HEK293 (cell line): ENCODE measurements at regions not wholly inside any gene's neighbourhood (a gene's known extent, or its start where the extent isn't known, plus 50 kb on each side); places are given as distances from the start of the nearest gene placed in this dataset.
A peak's percentile ranks its signal among the peaks of the same experiment; 100 is the strongest.

ENCODE experiments used
- CTCF ChIA-PET: fragments of 350-600 bp; formaldehyde crosslinking; extraction: SDS; loops from one replicate; lab custom pipeline; 2021; ENCODE audit warnings: antibody characterized with exemption; lab: Yijun Ruan, JAX
- POLR2A ChIA-PET: fragments of 300-600 bp; formaldehyde crosslinking; extraction: SDS; loops from one replicate; lab custom pipeline; 2020; ENCODE audit warnings: antibody characterized with exemption, inconsistent platforms; lab: Yijun Ruan, JAX
- H3K27ac ChIP-seq: fragments of 200-500 bp; sonication (Bioruptor generic); 2 replicates; pipeline ENCODE4 v1.5.1; 2014; ENCODE audit warnings: low read depth, low read length, control low read depth, inconsistent platforms; ENCODE audit errors: extremely low read depth
- H3K36me3 ChIP-seq, 2 experiments: fragments of 200-500 bp in 1 of 2; sonication (Bioruptor generic) in 1 of 2; 1 replicate in 1 of 2; 2 replicates in 1 of 2; pipeline ENCODE4 v1.5.1; 2014 to 2017; ENCODE audit warnings: inconsistent platforms in 2 of 2, low read length in 2 of 2; ENCODE audit not compliant: control insufficient read depth in 2 of 2, insufficient read depth in 1 of 2
- H3K4me1 ChIP-seq: fragments of 200-500 bp; sonication (Bioruptor generic); 2 replicates; pipeline ENCODE4 v1.5.1; 2014; ENCODE audit warnings: mild to moderate bottlenecking, low read length, inconsistent platforms; ENCODE audit not compliant: control insufficient read depth, insufficient read depth
- H3K4me3 ChIP-seq: 2 replicates; pipeline ENCODE4 v1.5.1; 2011; ENCODE audit warnings: low read depth, mild to moderate bottlenecking, control low read depth, low read length, moderate library complexity
- H3K9me3 ChIP-seq: fragments of 200-500 bp; sonication (Bioruptor generic); 2 replicates; pipeline ENCODE4 v1.5.1; 2014; ENCODE audit warnings: low read depth, low read length, inconsistent platforms; ENCODE audit not compliant: control insufficient read depth, insufficient read depth
- BCL6B ChIP-seq: fragments of 450-650 bp; formaldehyde crosslinking; IDR thresholded peaks from 2 replicates; pipeline ENCODE4 v1.5.1; 2017; ENCODE audit warnings: missing biosample characterization, missing genetic modification characterization
- CTCF ChIP-seq: fragments of 450-650 bp; formaldehyde crosslinking; IDR thresholded peaks from 2 replicates; pipeline ENCODE4 v1.5.1; 2016; ENCODE audit warnings: missing biosample characterization, missing genetic modification characterization
- GLIS1 ChIP-seq: fragments of 450-650 bp; formaldehyde crosslinking; IDR thresholded peaks from 2 replicates; pipeline ENCODE4 v1.5.1; 2016; ENCODE audit warnings: missing biosample characterization, missing genetic modification characterization
- HOXD13 ChIP-seq: sonication (generic); formaldehyde crosslinking; IDR thresholded peaks from 2 replicates; pipeline ENCODE4 v1.8.0; 2022; ENCODE audit warnings: missing genetic modification reagents, borderline replicate concordance
- MZF1 ChIP-seq: fragments of 450-650 bp; formaldehyde crosslinking; IDR thresholded peaks from 2 replicates; pipeline ENCODE4 v1.5.1; 2017; ENCODE audit warnings: missing biosample characterization, missing genetic modification characterization, borderline replicate concordance
- PRDM1 ChIP-seq: fragments of 450-650 bp; formaldehyde crosslinking; IDR thresholded peaks from 2 replicates; pipeline ENCODE4; 2016; ENCODE audit warnings: missing biosample characterization, missing genetic modification characterization
- REPIN1 ChIP-seq: fragments of 450-650 bp; formaldehyde crosslinking; IDR thresholded peaks from 2 replicates; pipeline ENCODE4 v1.5.1; 2017; ENCODE audit warnings: missing biosample characterization, missing genetic modification characterization, low read depth
- ZFP37 ChIP-seq: fragments of 450-650 bp; formaldehyde crosslinking; IDR thresholded peaks from 2 replicates; pipeline ENCODE4 v1.5.1; 2016; ENCODE audit warnings: missing biosample characterization, missing genetic modification characterization
- ZNF148 ChIP-seq: fragments of 450-650 bp; formaldehyde crosslinking; IDR thresholded peaks from 2 replicates; pipeline ENCODE4 v1.5.0; 2017; ENCODE audit warnings: missing biosample characterization, missing genetic modification characterization, borderline replicate concordance
- ZNF221 ChIP-seq: fragments of 450-650 bp; formaldehyde crosslinking; IDR thresholded peaks from 2 replicates; pipeline ENCODE4 v1.5.1; 2017; ENCODE audit warnings: missing biosample characterization, missing genetic modification characterization, borderline replicate concordance
- ZNF239 ChIP-seq: fragments of 450-650 bp; formaldehyde crosslinking; IDR thresholded peaks from 2 replicates; pipeline ENCODE4 v1.5.1; 2016; ENCODE audit warnings: missing biosample characterization, missing genetic modification characterization
- ZNF394 ChIP-seq: fragments of 450-650 bp; formaldehyde crosslinking; IDR thresholded peaks from 2 replicates; pipeline ENCODE4 v1.5.1; 2016; ENCODE audit warnings: missing biosample characterization, missing genetic modification characterization, mild to moderate bottlenecking, moderate library complexity, borderline replicate concordance
- ZNF518A ChIP-seq: fragments of 450-650 bp; formaldehyde crosslinking; conservative IDR thresholded peaks from 2 replicates; pipeline ENCODE4 v1.5.1; 2016; ENCODE audit warnings: low read depth, missing biosample characterization, missing genetic modification characterization
- ZNF600 ChIP-seq: fragments of 450-650 bp; formaldehyde crosslinking; IDR thresholded peaks from 2 replicates; pipeline ENCODE4 v1.5.1; 2016; ENCODE audit warnings: missing biosample characterization, missing genetic modification characterization
- ZNF701 ChIP-seq: fragments of 450-650 bp; formaldehyde crosslinking; IDR thresholded peaks from 2 replicates; pipeline ENCODE4 v1.5.1; 2016; ENCODE audit warnings: missing biosample characterization, missing genetic modification characterization
- ZNF747 ChIP-seq: fragments of 450-650 bp; formaldehyde crosslinking; IDR thresholded peaks from 2 replicates; pipeline ENCODE4 v1.5.1; 2016; ENCODE audit warnings: missing biosample characterization, missing genetic modification characterization
- ZSCAN4 ChIP-seq: fragments of 450-650 bp; formaldehyde crosslinking; IDR thresholded peaks from 2 replicates; pipeline ENCODE4 v1.5.1; 2017; ENCODE audit warnings: missing biosample characterization, missing genetic modification characterization
- ZSCAN5A ChIP-seq: fragments of 450-650 bp; formaldehyde crosslinking; IDR thresholded peaks from 2 replicates; pipeline ENCODE4 v1.5.1; 2016; ENCODE audit warnings: missing biosample characterization, missing genetic modification characterization

- H3K36me3 ChIP-seq = no peaks in the 10 kb centered on the region
- CTCF ChIA-PET = interaction anchor here (0.7 kb wide), 1 partner anchor 375 kb away, joined by 3 read pairs; no protein-coding TSS in a partner anchor
- H3K4me3 ChIP-seq = no peak overlapping the region
- TF ChIP-seq ZFP37 (tag by site-specific recombination) (no peak), ZNF239 (tag by site-specific recombination) (peak; percentile 79; the same call in 1 of the 2 replicates), BCL6B (tag by site-specific recombination) (no peak)
- TF ChIP-seq, all 188 proteins: peak for 1
- POLR2A ChIA-PET = no interaction called here
- Histone ChIP-seq H3K4me1 (no peaks in the 10 kb centered on the region), H3K9me3 (no peaks in the 10 kb centered on the region), H3K27ac (no peak overlapping the region)
Observed at GRCh38 chr5:56288873-56289601, 55.9 kb upstream of the ANKRD55 start.

GRCh38 chr5:56286015-56286884, 53.1 kb upstream of the ANKRD55 start:
- Histone ChIP-seq H3K4me3 (no peak overlapping the region), H3K36me3 (no peaks in the 10 kb centered on the region), H3K4me1 (no peaks in the 10 kb centered on the region), H3K9me3 (no peaks in the 10 kb centered on the region), H3K27ac (no peak overlapping the region)
- ChIA-PET POLR2A (no interaction called here), CTCF (no interaction called here)
- TF ChIP-seq ZSCAN5A (no peak), HOXD13 (CRISPR knock-in tag) (no peak), CTCF (tag by site-specific recombination) (no peak), ZNF600 (tag by site-specific recombination) (no peak), ZSCAN4 (tag by site-specific recombination) (no peak), ZNF747 (tag by site-specific recombination) (no peak), ZNF148 (tag by site-specific recombination) (no peak), PRDM1 (tag by site-specific recombination) (no peak), ZNF394 (tag by site-specific recombination) (no peak), MZF1 (no peak), ZNF701 (tag by site-specific recombination) (no peak), GLIS1 (tag by site-specific recombination) (no peak), ZNF221 (tag by site-specific recombination) (no peak), REPIN1 (no peak), ZNF239 (tag by site-specific recombination) (no peak), ZNF518A (tag by site-specific recombination) (no peak)
